ENCODE measurements at regions not wholly inside any gene's neighbourhood (a gene's known extent, or its start where the extent isn't known, plus 50 kb on each side); places are given as distances from the start of the nearest gene placed in this dataset.

GRCh38 chr16:79363484-79363883 is 237.1 kb downstream of the MAF start:
- no peak overlapping the region for H3K23ac ChIP-seq (ENCODE audit: insufficient read length)
- H3K14ac ChIP-seq (ENCODE audit: insufficient read length), result no peak overlapping the region
- no peak overlapping the region for H2BK120ac ChIP-seq (replicated peaks; ENCODE audit: low read depth, low read length)
- no peaks in the 10 kb centered on the region for H3K27me3 ChIP-seq (replicated peaks in 1 of 4; ENCODE audit: control insufficient read depth in 3 of 4, extremely low read depth in 1 of 4, insufficient read depth in 3 of 4, low read length in 3 of 4)
- H2BK5ac ChIP-seq (ENCODE audit: low read depth, low read length), result no peak overlapping the region
- no peak overlapping the region for H3K4me2 ChIP-seq (ENCODE audit: insufficient read depth in 1 of 2, low read depth in 2 of 2, low read length in 2 of 2)
- peaks cover 0 to 3% of the 10 kb centered on the region in 2 experiments; a peak in 1 of 4 replicates for H3K9me3 ChIP-seq (ENCODE audit: insufficient read depth in 2 of 2, low read depth in 1 of 2, low read length in 1 of 2)
- H4K91ac ChIP-seq (replicated peaks; ENCODE audit: insufficient read length, low read length), result no peak overlapping the region
- no peaks in the 10 kb centered on the region for H3K79me1 ChIP-seq (ENCODE audit: low read depth, low read length)
- no peak overlapping the region for H3K4ac ChIP-seq (replicated peaks; ENCODE audit: insufficient read length, low read depth, low read length)
- no peaks in the 10 kb centered on the region for H3K36me3 ChIP-seq (ENCODE audit: control insufficient read depth in 2 of 4, insufficient read depth in 4 of 4, low read length in 3 of 4)
- no peak for DNase-seq (ENCODE audit: low read depth in 1 of 2, low spot score in 2 of 2)
- H2AFZ ChIP-seq (ENCODE audit: low read length), result no peak overlapping the region
- H2AK5ac ChIP-seq (ENCODE audit: low read depth, low read length), result no peak overlapping the region
- no peak overlapping the region for H2BK20ac ChIP-seq (ENCODE audit: low read length)
- no peak for FAIRE-seq
- no peak overlapping the region for H4K5ac ChIP-seq (ENCODE audit: insufficient read length, low read depth, low read length)
- no peak overlapping the region for H3K18ac ChIP-seq (ENCODE audit: extremely low read depth, low read length)
- no peak overlapping the region for H3K27ac ChIP-seq (ENCODE audit: low read depth, low read length)
- no peak overlapping the region for H3K56ac ChIP-seq (replicated peaks; ENCODE audit: insufficient read length, low read depth, low read length)
- peaks cover 0 to 2% (median 0%) of the 10 kb centered on the region in 4 experiments; a peak in 1 of 7 replicates for H3K4me1 ChIP-seq (replicated peaks in 1 of 4; ENCODE audit: control insufficient read depth in 3 of 4, insufficient read depth in 4 of 4, low read length in 3 of 4)
- no peak overlapping the region for H4K8ac ChIP-seq (ENCODE audit: extremely low read depth, insufficient read depth, low read length)
- no peaks in the 10 kb centered on the region for H3K79me2 ChIP-seq (ENCODE audit: control insufficient read depth in 1 of 2, insufficient read depth in 2 of 2, low read length in 2 of 2)
- H3K4me3 ChIP-seq (ENCODE audit: extremely low read depth in 1 of 4, insufficient read depth in 2 of 4, low read depth in 3 of 4, low read length in 4 of 4), result no peak overlapping the region
- H2BK12ac ChIP-seq (ENCODE audit: low read depth, low read length), result no peak overlapping the region
- no peak overlapping the region for H2BK15ac ChIP-seq (ENCODE audit: low read length)
- WGBS, 2 experiments (ENCODE audit: extremely low coverage in 1 of 2, insufficient coverage in 1 of 2, insufficient read length in 1 of 2, insufficient replicate concordance in 2 of 2, low coverage in 1 of 2, low lambda C conversion rate in 2 of 2, missing lambda C conversion rate in 1 of 2), result 87% methylated on average over 2 of the region's 2 CpGs; no CpG with 5 or more reads in 1 of the 2 experiments
- ChIA-PET POLR2A (ENCODE audit: partially characterized antibody) (no interaction called here), CTCF (ENCODE audit: partially characterized antibody) (interaction anchor here (1.8 kb wide), 1 partner anchor 11 kb away, joined by 3 read pairs; no protein-coding TSS in a partner anchor)
- H3K23me2 ChIP-seq (ENCODE audit: low read depth, low read length), result no peaks in the 10 kb centered on the region
- no peaks in the 10 kb centered on the region for H4K20me1 ChIP-seq (replicated peaks in 1 of 2; ENCODE audit: control insufficient read depth in 1 of 2, insufficient read depth in 2 of 2, low read length in 2 of 2)
- no peak overlapping the region for H3K9ac ChIP-seq (replicated peaks in 1 of 4; ENCODE audit: extremely low read depth in 1 of 4, low read depth in 3 of 4, low read length in 3 of 4)
- no peak for TF ChIP-seq CHD7 (IDR thresholded peaks at IDR 0.05; ENCODE audit: insufficient replicate concordance, low read length)

Measured in H1 (cell line).